HCT116 (cell line): ENCODE measurements at regions not wholly inside any gene's neighbourhood (a gene's known extent, or its start where the extent isn't known, plus 50 kb on each side); places are given as distances from the start of the nearest gene placed in this dataset.

ENCODE experiments used
- ATAC-seq: fragments of 200-7000 bp; cut with Tn5 transposase; 2 replicates; pipeline ENCODE4 v1.9.1; 2020; ENCODE audit warnings: mild to moderate bottlenecking, moderate library complexity
- BruUV-seq: library from RNA; stranded (reverse); fragments of 400-500 nt; replicated peaks from 2 replicates; lab custom pipeline; 2021; lab: Mats Ljungman, UMichigan
- CTCF ChIA-PET: fragments of 300-600 bp; sonication (Branson Sonifier 250); formaldehyde crosslinking; loops from one replicate; lab custom pipeline; 2021; ENCODE audit warnings: antibody characterized with exemption; lab: Charles Lee
- POLR2A ChIA-PET: fragments of 300-600, 350-600 bp; sonication (Branson Sonifier 250); formaldehyde crosslinking; loops from one replicate; lab custom pipeline; 2021; ENCODE audit warnings: antibody characterized with exemption; lab: Charles Lee
- RAD21 ChIA-PET, 2 experiments: fragments of 300-600 bp; sonication (Branson Sonifier 250); formaldehyde crosslinking; loops; one replicate each; lab custom pipeline; 2023; ENCODE audit warnings: low total read pairs in 2 of 2; ENCODE audit not compliant: uncharacterized antibody in 2 of 2, unreplicated experiment in 2 of 2, low non-redundant PET in 1 of 2; lab: Charles Lee
- DNase-seq: peaks from one replicate; pipeline ENCODE4 v3.0.0-alpha.2; 2010; ENCODE audit warnings: low read depth, low spot score
- H2AFZ ChIP-seq: fragments of 200-600 bp; shearing (Covaris generic), sonication (generic); 2 replicates; pipeline ENCODE4 v1.6.1; 2017; ENCODE audit warnings: low read depth, mixed run types, mixed read lengths, antibody characterized with exemption, low read length; ENCODE audit not compliant: poor library complexity, severe bottlenecking
- H3K27ac ChIP-seq: 2 replicates; pipeline ENCODE4 v1.5.1; 2012; ENCODE audit warnings: low read depth, low read length
- H3K27me3 ChIP-seq: fragments of 200-600 bp; sonication (generic); 2 replicates; pipeline ENCODE4 v1.6.1; 2016; ENCODE audit warnings: mixed run types, low read length, mixed read lengths; ENCODE audit not compliant: insufficient read depth
- H3K36me3 ChIP-seq, 2 experiments: fragments of 200-500 bp in 1 of 2; fragments of 200-600 bp in 1 of 2; sonication (Bioruptor generic) in 1 of 2; sonication (generic) in 1 of 2; 2 replicates each; pipeline versions ENCODE4 v1.5.1 to v1.6.1; 2014 to 2016; ENCODE audit warnings: low read length in 2 of 2, inconsistent platforms in 1 of 2, mixed read lengths in 1 of 2, mixed run types in 1 of 2; ENCODE audit not compliant: insufficient read depth in 2 of 2, control insufficient read depth in 1 of 2
- H3K4me1 ChIP-seq, 2 experiments: fragments of 200-600 bp in 1 of 2; sonication (generic) in 1 of 2; 2 replicates each; pipeline versions ENCODE4 v1.5.1 to v1.6.1; 2012 to 2017; ENCODE audit warnings: low read length in 2 of 2, inconsistent platforms in 1 of 2, mild to moderate bottlenecking in 1 of 2, mixed read lengths in 1 of 2, mixed run types in 1 of 2, moderate library complexity in 1 of 2; ENCODE audit not compliant: insufficient read depth in 2 of 2, control insufficient read depth in 1 of 2
- H3K4me2 ChIP-seq: fragments of 200-600 bp; sonication (generic); 2 replicates; pipeline ENCODE4 v1.6.1; 2017; ENCODE audit warnings: mixed run types, low read length, mixed read lengths
- H3K4me3 ChIP-seq, 2 experiments: fragments of 200-600 bp in 1 of 2; sonication (generic) in 1 of 2; replicated peaks in 1 of 2; 2 replicates each; pipeline ENCODE4 v1.5.1; 2011 to 2016; ENCODE audit warnings: low read length in 2 of 2, control low read depth in 1 of 2, low read depth in 1 of 2, mild to moderate bottlenecking in 1 of 2, mixed read lengths in 1 of 2, mixed run types in 1 of 2
- H3K79me2 ChIP-seq: fragments of 200-600 bp; sonication (generic); 2 replicates; pipeline ENCODE4 v1.6.1; 2017; ENCODE audit warnings: mild to moderate bottlenecking, mixed run types, low read length, moderate library complexity, mixed read lengths; ENCODE audit not compliant: insufficient read depth
- H3K9ac ChIP-seq: fragments of 200-600 bp; sonication (generic); 2 replicates; pipeline ENCODE4 v1.6.1; 2016; ENCODE audit warnings: low read length, mixed read lengths
- H3K9me2 ChIP-seq: fragments of 200-600 bp; sonication (generic), shearing (Covaris generic); 2 replicates; pipeline ENCODE4 v1.6.1; 2017; ENCODE audit warnings: mixed run types, mild to moderate bottlenecking, moderate library complexity; ENCODE audit not compliant: insufficient read depth
- H3K9me3 ChIP-seq, 2 experiments: fragments of 200-500 bp in 1 of 2; fragments of 200-600 bp in 1 of 2; sonication (Bioruptor generic) in 1 of 2; sonication (generic) in 1 of 2; 2 replicates each; pipeline ENCODE4 v1.6.1; 2014 to 2017; ENCODE audit warnings: low read length in 2 of 2, mixed read lengths in 2 of 2, inconsistent platforms in 1 of 2, low read depth in 1 of 2, mild to moderate bottlenecking in 1 of 2, mixed run types in 1 of 2, moderate library complexity in 1 of 2; ENCODE audit not compliant: control insufficient read depth in 1 of 2, insufficient read depth in 1 of 2
- H4K20me1 ChIP-seq: fragments of 200-600 bp; sonication (generic), shearing (Covaris generic); 2 replicates; pipeline ENCODE4 v1.6.1; 2017; ENCODE audit warnings: mixed run types, mild to moderate bottlenecking, moderate library complexity; ENCODE audit not compliant: insufficient read depth
- EZH2phosphoT487 ChIP-seq: fragments of 200-600 bp; IDR thresholded peaks from 2 replicates; pipeline ENCODE4 v1.6.1; 2018; ENCODE audit warnings: antibody characterized with exemption, borderline replicate concordance
- FOSL1 ChIP-seq: IDR thresholded peaks from 2 replicates; pipeline ENCODE4 v1.6.1; 2012; ENCODE audit warnings: low read depth
- RAD21 ChIP-seq: IDR thresholded peaks from 2 replicates; pipeline ENCODE4 v1.6.1; 2012; ENCODE audit warnings: low read depth, mild to moderate bottlenecking
- SIN3A ChIP-seq: IDR thresholded peaks from 2 replicates; pipeline ENCODE4 v1.6.1; 2012; ENCODE audit warnings: low read depth
- SP1 ChIP-seq: IDR thresholded peaks from 2 replicates; pipeline ENCODE4 v1.6.1; 2012; ENCODE audit warnings: low read depth
- TCF7L2 ChIP-seq: IDR thresholded peaks from 2 replicates; pipeline ENCODE4 v1.7.0; 2011; ENCODE audit warnings: borderline replicate concordance, inconsistent platforms; ENCODE audit not compliant: insufficient read depth, insufficient read length; ENCODE audit errors: extremely low read depth
- ZFX ChIP-seq: fragments of 450-650 bp; IDR thresholded peaks from 2 replicates; pipeline ENCODE4 v1.6.1; 2017
- intact Hi-C: fragments of 100-400 bp; cut with micrococcal nuclease; formaldehyde crosslinking; loops from 2 replicates; pipeline ENCODE4 v1.10.0; 2022

DNA sequence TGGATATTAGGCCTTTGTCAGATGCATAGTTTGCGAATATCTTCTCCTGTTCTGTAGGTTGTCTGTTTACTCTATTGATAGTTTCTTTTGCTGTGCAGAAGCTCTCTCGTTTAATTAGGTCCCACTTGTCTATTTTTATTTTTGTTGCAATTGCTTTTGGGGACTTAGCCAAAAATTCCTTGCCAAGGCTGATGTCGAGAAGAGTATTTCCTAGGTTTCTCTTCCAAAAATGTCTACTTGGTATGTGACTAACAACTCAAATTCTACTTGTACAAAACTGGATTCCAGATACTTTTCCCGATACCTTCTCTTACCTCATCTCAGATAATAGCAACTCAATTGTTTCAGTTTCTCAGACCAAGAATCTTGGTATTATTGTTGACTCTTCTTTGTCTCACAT lies 142.4 kb upstream of the GLRA2 start:
- no peaks in the 10 kb centered on the region for H3K79me2 ChIP-seq
- H3K4me1 ChIP-seq: no peaks in the 10 kb centered on the region
- no peaks in the 10 kb centered on the region for H3K9me3 ChIP-seq
- no peak overlapping the region for H3K9ac ChIP-seq
- RAD21 ChIA-PET: no interaction called here
- H3K27ac ChIP-seq: no peak overlapping the region
- H3K36me3 ChIP-seq: no peaks in the 10 kb centered on the region
- H3K27me3 ChIP-seq: no peaks in the 10 kb centered on the region; the same call in 1 of the 2 replicates
- H3K4me3 ChIP-seq: no peak overlapping the region
- ATAC-seq (no peak), DNase-seq (no peak)
- H3K4me2 ChIP-seq: no peak overlapping the region
- POLR2A ChIA-PET: no interaction called here
- CTCF ChIA-PET: no interaction called here
- no peaks in the 10 kb centered on the region for H4K20me1 ChIP-seq
- intact Hi-C loops: no loop called here
- no peak overlapping the region for H2AFZ ChIP-seq
- no TSS peak for BruUV-seq
- no peak for TF ChIP-seq RAD21
- no peak for TF ChIP-seq ZFX
- no peak for TF ChIP-seq EZH2phosphoT487
- no peak for TF ChIP-seq TCF7L2
- TF ChIP-seq SP1: no peak
- no peaks in the 10 kb centered on the region for H3K9me2 ChIP-seq

DNA sequence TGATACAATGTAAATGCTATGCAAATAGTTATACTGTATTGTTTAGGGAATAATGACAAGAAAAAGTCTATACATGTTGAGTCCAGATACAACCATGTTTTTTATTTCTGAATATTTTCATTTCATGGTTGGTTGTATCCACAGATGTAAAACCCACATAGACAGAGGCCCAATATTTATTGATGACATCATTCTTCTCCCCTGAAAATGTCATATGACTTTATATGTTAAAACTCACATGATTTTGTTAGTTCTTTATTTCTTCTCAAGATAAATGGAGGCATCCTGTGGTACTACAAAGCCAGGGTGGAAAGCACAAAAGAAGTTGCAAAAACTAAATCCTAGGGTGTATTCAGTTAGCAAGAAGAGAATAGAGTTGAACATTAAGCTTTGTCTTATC lies 149.3 kb upstream of the GLRA2 start:
- POLR2A ChIA-PET: no interaction called here
- TF ChIP-seq SIN3A: no peak
- no peak for TF ChIP-seq FOSL1
- Histone ChIP-seq H3K9me3 (no peaks in the 10 kb centered on the region), H2AFZ (no peak overlapping the region), H3K9ac (no peak overlapping the region), H3K9me2 (no peaks in the 10 kb centered on the region), H4K20me1 (no peaks in the 10 kb centered on the region), H3K79me2 (no peaks in the 10 kb centered on the region), H3K27me3 (no peaks in the 10 kb centered on the region; the same call in 1 of the 2 replicates), H3K36me3 (no peaks in the 10 kb centered on the region), H3K4me1 (no peaks in the 10 kb centered on the region), H3K27ac (no peak overlapping the region), H3K4me2 (no peak overlapping the region), H3K4me3 (no peak overlapping the region)
- BruUV-seq: no TSS peak
- ATAC-seq (no peak), DNase-seq (no peak)
- RAD21 ChIA-PET: no interaction called here
- CTCF ChIA-PET: no interaction called here
- intact Hi-C loops: no loop called here
